A673 (cell line): ENCODE measurements at regions not wholly inside any gene's neighbourhood (a gene's known extent, or its start where the extent isn't known, plus 50 kb on each side); places are given as distances from the start of the nearest gene placed in this dataset.

Experiments used
- EZH2 ChIP-seq: fragments of 200-600 bp; sonication (generic); IDR thresholded peaks from 2 replicates; pipeline ENCODE4 v1.6.1; 2017; ENCODE audit warnings: borderline replicate concordance, low read depth, mild to moderate bottlenecking, mixed read lengths, antibody characterized with exemption, low read length; ENCODE audit not compliant: poor library complexity, severe bottlenecking
- TF ChIP-seq, protein P1 (sequence below): fragments of 300-800, 200-600 bp; sonication (generic); conservative IDR thresholded peaks from 2 replicates; pipeline ENCODE4 v1.5.1; 2017; ENCODE audit warnings: low read depth, mild to moderate bottlenecking, antibody characterized with exemption, low read length, moderate library complexity, mixed read lengths

DNA sequence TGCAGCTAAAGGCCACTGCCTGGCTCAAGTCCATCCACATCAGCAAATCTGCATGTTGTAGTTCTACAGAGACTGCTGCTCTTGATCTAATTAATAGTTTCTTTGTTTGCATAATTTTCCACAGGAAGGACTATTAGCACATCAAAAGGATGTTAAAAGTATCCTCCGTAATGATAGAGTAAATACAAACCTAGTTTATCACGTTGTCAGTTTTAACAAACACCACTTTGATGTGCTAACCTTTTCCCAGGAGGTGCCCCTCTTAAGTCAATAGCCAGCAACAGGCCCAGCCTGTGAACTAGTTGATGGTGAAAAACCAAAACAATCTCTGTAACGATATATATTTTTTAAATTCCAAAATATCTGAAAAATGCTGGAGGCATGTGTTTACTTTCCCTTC, 64.2 kb upstream of the SLC22A15 start:
- TF ChIP-seq, protein P1, sequence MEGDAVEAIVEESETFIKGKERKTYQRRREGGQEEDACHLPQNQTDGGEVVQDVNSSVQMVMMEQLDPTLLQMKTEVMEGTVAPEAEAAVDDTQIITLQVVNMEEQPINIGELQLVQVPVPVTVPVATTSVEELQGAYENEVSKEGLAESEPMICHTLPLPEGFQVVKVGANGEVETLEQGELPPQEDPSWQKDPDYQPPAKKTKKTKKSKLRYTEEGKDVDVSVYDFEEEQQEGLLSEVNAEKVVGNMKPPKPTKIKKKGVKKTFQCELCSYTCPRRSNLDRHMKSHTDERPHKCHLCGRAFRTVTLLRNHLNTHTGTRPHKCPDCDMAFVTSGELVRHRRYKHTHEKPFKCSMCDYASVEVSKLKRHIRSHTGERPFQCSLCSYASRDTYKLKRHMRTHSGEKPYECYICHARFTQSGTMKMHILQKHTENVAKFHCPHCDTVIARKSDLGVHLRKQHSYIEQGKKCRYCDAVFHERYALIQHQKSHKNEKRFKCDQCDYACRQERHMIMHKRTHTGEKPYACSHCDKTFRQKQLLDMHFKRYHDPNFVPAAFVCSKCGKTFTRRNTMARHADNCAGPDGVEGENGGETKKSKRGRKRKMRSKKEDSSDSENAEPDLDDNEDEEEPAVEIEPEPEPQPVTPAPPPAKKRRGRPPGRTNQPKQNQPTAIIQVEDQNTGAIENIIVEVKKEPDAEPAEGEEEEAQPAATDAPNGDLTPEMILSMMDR = no peak
- TF ChIP-seq EZH2 = no peak
